NT2/D1 (cell line): ENCODE measurements at regions not wholly inside any gene's neighbourhood (a gene's known extent, or its start where the extent isn't known, plus 50 kb on each side); places are given as distances from the start of the nearest gene placed in this dataset.

Experiments used
- YY1 ChIP-seq: IDR thresholded peaks from 2 replicates; pipeline ENCODE4 v1.6.1; 2011; ENCODE audit not compliant: insufficient read length, insufficient read depth
- ZNF274 ChIP-seq: IDR thresholded peaks from 2 replicates; pipeline ENCODE4 v1.6.1; 2011; ENCODE audit warnings: mild to moderate bottlenecking, low read depth, low read length

- TF ChIP-seq YY1, result no peak
- TF ChIP-seq ZNF274, result no peak
Measured at GRCh38 chr5:133680830-133681565, 68.7 kb upstream of the FSTL4 start.
